ENCODE measurements at regions not wholly inside any gene's neighbourhood (a gene's known extent, or its start where the extent isn't known, plus 50 kb on each side); places are given as distances from the start of the nearest gene placed in this dataset.

DNA sequence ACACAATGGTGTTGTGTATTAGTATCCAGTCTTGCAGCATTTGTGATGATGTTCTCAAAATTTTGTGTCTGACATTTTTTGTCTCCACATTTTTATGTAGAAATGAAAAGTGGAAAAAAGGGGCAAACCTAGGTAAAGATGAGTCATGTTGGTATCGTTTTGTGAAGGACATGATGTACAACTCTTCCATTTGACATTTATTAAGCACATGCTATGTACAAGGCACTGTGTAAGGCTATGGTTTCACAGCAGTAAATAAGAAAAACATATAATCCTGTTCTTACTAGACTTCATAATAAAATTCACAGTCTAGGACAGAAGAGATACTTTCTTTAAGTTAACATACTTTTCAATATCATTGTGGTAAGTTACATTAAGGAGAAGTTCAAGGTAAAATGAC is 143.5 kb upstream of the CNTN4 start:
- H3K27ac ChIP-seq (ENCODE audit: insufficient read depth, low read depth, low read length, poor library complexity, severe bottlenecking) = no peak overlapping the region
- H3K36me3 ChIP-seq (ENCODE audit: control insufficient read depth, insufficient read depth, low read length) = no peaks in the 10 kb centered on the region
- WGBS, 2 experiments = 86% methylated on average over 1 of the region's 1 CpG; no CpG with 5 or more reads in 1 of the 2 experiments
- no peaks in the 10 kb centered on the region for H3K27me3 ChIP-seq (ENCODE audit: control insufficient read depth, insufficient read depth, low read length, poor library complexity, severe bottlenecking)
- H3K4me1 ChIP-seq (ENCODE audit: control insufficient read depth, insufficient read depth, low read length) = no peaks in the 10 kb centered on the region
- no peak overlapping the region for H3K4me3 ChIP-seq (ENCODE audit: insufficient read depth, low read depth, low read length)
- no peaks in the 10 kb centered on the region for H3K9me3 ChIP-seq (ENCODE audit: control insufficient read depth, low read length)

DNA sequence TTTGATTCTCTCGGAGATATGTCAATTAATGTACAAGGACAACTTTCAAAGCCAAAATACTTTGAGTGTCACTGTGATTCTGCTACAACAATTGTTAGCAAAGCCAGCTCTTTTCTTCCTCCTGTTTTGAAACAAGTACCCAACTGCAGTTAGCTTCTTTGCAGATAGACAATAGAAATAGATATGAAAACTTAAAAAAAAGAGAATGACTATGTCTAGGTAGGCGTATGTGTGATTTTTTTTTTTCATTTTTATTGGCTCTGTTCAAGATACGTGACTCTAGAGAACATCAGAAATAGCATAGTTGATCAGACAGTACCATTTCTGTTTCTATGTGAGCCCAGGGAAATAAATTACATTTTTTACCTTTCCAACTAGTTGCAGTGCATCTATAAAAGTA is 142.9 kb upstream of the CNTN4 start:
- no peaks in the 10 kb centered on the region for H3K9me3 ChIP-seq (ENCODE audit: control insufficient read depth, low read length)
- no peaks in the 10 kb centered on the region for H3K4me1 ChIP-seq (ENCODE audit: control insufficient read depth, insufficient read depth, low read length)
- no peaks in the 10 kb centered on the region for H3K36me3 ChIP-seq (ENCODE audit: control insufficient read depth, insufficient read depth, low read length)
- H3K4me3 ChIP-seq (ENCODE audit: insufficient read depth, low read depth, low read length) = no peak overlapping the region
- H3K27ac ChIP-seq (ENCODE audit: insufficient read depth, low read depth, low read length, poor library complexity, severe bottlenecking) = no peak overlapping the region
- WGBS, 2 experiments = 90 to 100% methylated on average over 3 of the region's 3 CpGs
- H3K27me3 ChIP-seq (ENCODE audit: control insufficient read depth, insufficient read depth, low read length, poor library complexity, severe bottlenecking) = no peaks in the 10 kb centered on the region

DNA sequence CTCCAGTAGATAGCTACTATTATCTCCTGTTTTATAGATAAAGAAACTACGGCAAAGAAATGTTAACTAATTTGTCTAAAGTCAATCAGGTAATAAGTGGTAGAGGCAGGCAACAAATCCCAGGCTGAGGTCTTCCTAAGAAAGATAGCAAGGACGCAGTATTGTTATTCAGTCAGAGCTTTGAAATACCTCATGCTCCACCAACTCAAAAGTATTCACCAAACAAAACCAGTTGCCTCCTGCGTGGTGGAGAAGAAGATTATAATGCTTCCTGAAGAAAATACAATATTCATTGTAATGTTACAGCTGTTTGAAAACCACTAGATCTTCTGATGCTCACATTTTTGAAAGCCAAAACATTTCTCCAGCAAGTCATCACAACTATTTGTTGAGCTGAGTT is 138.2 kb upstream of the CNTN4 start:
- 80% methylated on average over 1 to 3 of the region's 3 CpGs for WGBS, 2 experiments
- Histone ChIP-seq H3K27me3 (ENCODE audit: control insufficient read depth, insufficient read depth, low read length, poor library complexity, severe bottlenecking) (no peaks in the 10 kb centered on the region), H3K27ac (ENCODE audit: insufficient read depth, low read depth, low read length, poor library complexity, severe bottlenecking) (no peak overlapping the region), H3K4me3 (ENCODE audit: insufficient read depth, low read depth, low read length) (no peak overlapping the region), H3K4me1 (ENCODE audit: control insufficient read depth, insufficient read depth, low read length) (no peaks in the 10 kb centered on the region), H3K9me3 (ENCODE audit: control insufficient read depth, low read length) (no peaks in the 10 kb centered on the region), H3K36me3 (ENCODE audit: control insufficient read depth, insufficient read depth, low read length) (no peaks in the 10 kb centered on the region)

DNA sequence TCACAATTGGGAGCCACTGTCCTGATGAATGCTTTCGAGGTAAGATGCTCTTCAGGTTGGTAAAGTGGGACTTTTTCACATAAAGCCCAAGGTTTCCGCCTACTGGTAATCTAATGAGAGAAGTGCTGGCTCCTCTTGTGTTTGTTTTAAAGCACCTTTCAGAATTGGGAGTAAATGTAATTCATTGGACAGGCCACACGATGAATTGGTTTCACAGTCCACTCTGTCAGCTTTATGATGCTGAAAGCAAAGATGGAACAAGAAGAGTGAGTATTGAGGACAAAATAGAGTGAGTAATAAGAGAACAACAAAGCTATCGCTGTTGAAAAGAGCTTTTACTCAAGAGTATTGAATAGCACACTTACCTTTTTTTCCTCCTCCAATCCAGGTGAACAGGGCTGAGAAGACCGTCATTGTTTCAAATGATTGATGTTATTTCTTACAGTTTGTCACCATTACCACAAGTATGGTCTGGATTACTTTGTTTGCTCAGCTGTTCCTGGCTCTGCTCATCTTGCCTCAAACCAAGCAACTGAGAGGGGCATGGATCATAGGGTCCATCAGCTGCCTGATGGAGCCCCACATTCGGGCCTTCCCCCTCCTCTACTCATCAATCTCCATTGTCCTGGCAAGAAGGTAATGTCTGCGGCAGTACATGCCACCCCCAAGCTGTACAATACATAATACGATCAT is 136.1 kb upstream of the CNTN4 start:
- no peak overlapping the region for H3K27ac ChIP-seq (ENCODE audit: insufficient read depth, low read depth, low read length, poor library complexity, severe bottlenecking)
- no peaks in the 10 kb centered on the region for H3K36me3 ChIP-seq (ENCODE audit: control insufficient read depth, insufficient read depth, low read length)
- 87 to 92% methylated on average over 8 of the region's 8 CpGs for WGBS, 2 experiments
- no peak overlapping the region for H3K4me3 ChIP-seq (ENCODE audit: insufficient read depth, low read depth, low read length)
- H3K27me3 ChIP-seq (ENCODE audit: control insufficient read depth, insufficient read depth, low read length, poor library complexity, severe bottlenecking) = no peaks in the 10 kb centered on the region
- no peaks in the 10 kb centered on the region for H3K9me3 ChIP-seq (ENCODE audit: control insufficient read depth, low read length)
- no peaks in the 10 kb centered on the region for H3K4me1 ChIP-seq (ENCODE audit: control insufficient read depth, insufficient read depth, low read length)

DNA sequence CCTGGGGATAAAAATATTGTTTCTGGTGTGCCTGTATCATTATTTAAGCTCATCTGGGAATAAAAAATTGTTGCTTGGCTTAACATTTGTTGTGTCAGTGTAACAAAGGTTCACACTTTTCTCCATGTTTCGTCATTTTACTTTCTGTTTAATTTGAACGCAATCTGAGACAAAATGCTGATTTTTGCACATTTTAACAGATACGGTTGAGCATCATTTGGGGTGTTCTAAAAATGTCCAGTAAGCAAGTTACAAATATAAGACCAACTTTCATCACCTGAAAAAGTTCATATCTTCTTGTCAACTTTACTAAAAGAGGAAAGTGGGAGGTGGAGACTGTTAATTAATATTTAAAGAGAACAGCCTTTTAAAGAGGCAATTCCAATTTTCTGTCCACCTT is 134.8 kb upstream of the CNTN4 start:
- WGBS, 2 experiments = 91 to 93% methylated on average over 2 to 3 of the region's 3 CpGs
- Histone ChIP-seq H3K4me3 (ENCODE audit: insufficient read depth, low read depth, low read length) (no peak overlapping the region), H3K9me3 (ENCODE audit: control insufficient read depth, low read length) (no peaks in the 10 kb centered on the region), H3K27me3 (ENCODE audit: control insufficient read depth, insufficient read depth, low read length, poor library complexity, severe bottlenecking) (no peaks in the 10 kb centered on the region), H3K4me1 (ENCODE audit: control insufficient read depth, insufficient read depth, low read length) (no peaks in the 10 kb centered on the region), H3K36me3 (ENCODE audit: control insufficient read depth, insufficient read depth, low read length) (no peaks in the 10 kb centered on the region), H3K27ac (ENCODE audit: insufficient read depth, low read depth, low read length, poor library complexity, severe bottlenecking) (no peak overlapping the region)

DNA sequence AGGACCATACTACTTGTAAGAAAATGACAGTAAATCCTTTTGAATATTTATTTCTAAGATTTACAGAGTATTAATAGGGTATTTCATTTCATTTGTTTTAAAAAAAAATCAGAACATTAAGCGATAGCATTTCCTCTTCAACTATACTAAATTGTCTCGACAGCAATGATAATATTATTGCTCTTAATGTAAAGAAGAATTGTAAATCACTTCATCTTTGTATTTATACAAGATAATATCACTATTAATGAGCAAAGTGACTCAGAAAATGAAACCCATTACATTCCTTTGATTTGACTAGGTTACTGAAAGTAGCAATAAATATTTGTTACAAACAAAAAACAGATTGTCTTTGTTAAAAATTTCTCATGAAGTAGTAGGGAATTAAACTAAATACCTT is 131.1 kb upstream of the CNTN4 start:
- no peak overlapping the region for H3K27ac ChIP-seq (ENCODE audit: insufficient read depth, low read depth, low read length, poor library complexity, severe bottlenecking)
- no peaks in the 10 kb centered on the region for H3K27me3 ChIP-seq (ENCODE audit: control insufficient read depth, insufficient read depth, low read length, poor library complexity, severe bottlenecking)
- no CpG with 5 or more reads among the region's 2 CpGs for WGBS, 2 experiments
- H3K9me3 ChIP-seq (ENCODE audit: control insufficient read depth, low read length) = no peaks in the 10 kb centered on the region
- H3K36me3 ChIP-seq (ENCODE audit: control insufficient read depth, insufficient read depth, low read length) = no peaks in the 10 kb centered on the region
- no peaks in the 10 kb centered on the region for H3K4me1 ChIP-seq (ENCODE audit: control insufficient read depth, insufficient read depth, low read length)
- no peak overlapping the region for H3K4me3 ChIP-seq (ENCODE audit: insufficient read depth, low read depth, low read length)

DNA sequence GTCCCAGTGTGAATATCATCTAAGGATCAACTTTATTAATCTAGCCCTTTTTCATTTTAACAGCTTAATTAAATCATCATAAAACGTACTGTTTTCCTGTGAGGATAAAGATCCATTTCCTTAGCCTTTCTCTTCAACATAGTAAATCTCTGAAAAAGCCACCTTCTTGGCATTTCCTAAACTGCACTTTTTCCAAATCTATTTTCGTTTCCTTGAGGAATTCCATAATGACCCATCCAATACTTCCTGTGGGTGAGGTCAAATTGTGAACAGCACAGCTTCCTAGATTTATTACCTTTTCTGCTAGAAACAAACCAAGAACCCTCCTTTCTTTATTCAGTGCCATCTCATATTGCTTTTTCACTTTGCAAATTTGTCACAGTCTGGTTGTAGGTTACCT is 129.4 kb upstream of the CNTN4 start:
- no peak overlapping the region for H3K4me3 ChIP-seq (ENCODE audit: insufficient read depth, low read depth, low read length)
- H3K9me3 ChIP-seq (ENCODE audit: control insufficient read depth, low read length) = no peaks in the 10 kb centered on the region
- H3K27me3 ChIP-seq (ENCODE audit: control insufficient read depth, insufficient read depth, low read length, poor library complexity, severe bottlenecking) = no peaks in the 10 kb centered on the region
- no peak overlapping the region for H3K27ac ChIP-seq (ENCODE audit: insufficient read depth, low read depth, low read length, poor library complexity, severe bottlenecking)
- WGBS, 2 experiments = 64 to 80% methylated on average over 2 of the region's 2 CpGs
- H3K4me1 ChIP-seq (ENCODE audit: control insufficient read depth, insufficient read depth, low read length) = no peaks in the 10 kb centered on the region
- H3K36me3 ChIP-seq (ENCODE audit: control insufficient read depth, insufficient read depth, low read length) = no peaks in the 10 kb centered on the region

DNA sequence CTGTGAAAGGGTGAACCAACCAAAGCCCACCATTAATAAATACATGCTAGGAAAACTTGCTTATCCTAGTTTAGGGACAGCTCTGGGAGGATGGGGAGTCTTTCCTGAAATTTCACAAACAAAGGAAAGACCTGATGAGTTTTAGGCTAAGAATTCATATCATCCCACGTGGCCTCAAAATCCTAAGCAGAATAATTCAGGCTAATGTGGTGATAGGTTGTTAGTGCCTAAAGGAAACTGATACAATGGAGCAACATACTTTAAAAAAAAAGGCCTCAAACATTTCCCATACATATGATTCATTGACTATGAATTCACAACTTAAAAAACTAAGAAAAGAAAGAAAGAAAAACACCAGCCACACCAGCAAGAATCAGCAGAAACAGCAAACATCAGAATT is 126.9 kb upstream of the CNTN4 start:
- no peaks in the 10 kb centered on the region for H3K27me3 ChIP-seq (ENCODE audit: control insufficient read depth, insufficient read depth, low read length, poor library complexity, severe bottlenecking)
- WGBS, 2 experiments = 78% methylated on average over 1 of the region's 1 CpG; no CpG with 5 or more reads in 1 of the 2 experiments

DNA sequence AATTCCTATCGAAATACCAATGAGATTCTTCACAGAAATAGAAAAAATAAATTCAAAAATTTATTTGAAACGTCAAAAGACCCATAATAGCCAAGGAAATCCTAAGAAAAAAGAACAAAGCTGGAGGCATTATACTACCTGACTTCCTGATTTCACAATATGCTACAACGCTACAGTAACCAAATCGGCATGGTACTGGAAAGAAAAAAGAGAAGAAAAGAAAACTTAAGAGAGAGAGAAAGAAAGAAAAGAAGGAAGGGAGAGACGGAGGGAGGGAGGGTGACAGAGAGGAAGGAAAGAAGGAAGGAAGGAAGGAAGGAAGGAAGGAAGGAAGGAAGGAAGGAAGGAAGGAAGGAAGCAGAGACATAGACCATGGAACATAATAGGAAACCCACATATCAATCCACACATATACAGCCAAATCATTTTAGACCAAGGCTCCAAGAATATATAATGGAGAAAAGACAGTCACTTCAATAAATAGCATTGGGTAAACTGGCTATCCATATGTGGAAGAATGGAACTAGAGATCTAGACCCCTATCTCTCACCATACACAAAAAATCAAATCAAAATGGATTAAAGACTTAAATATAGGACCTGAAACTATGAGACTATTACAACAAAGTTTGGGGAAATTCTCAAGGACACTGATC is 118.6 kb upstream of the CNTN4 start:
- Histone ChIP-seq H3K9me3 (ENCODE audit: control insufficient read depth, low read length) (no peaks in the 10 kb centered on the region), H3K4me1 (ENCODE audit: control insufficient read depth, insufficient read depth, low read length) (no peaks in the 10 kb centered on the region), H3K36me3 (ENCODE audit: control insufficient read depth, insufficient read depth, low read length) (no peaks in the 10 kb centered on the region), H3K27ac (ENCODE audit: insufficient read depth, low read depth, low read length, poor library complexity, severe bottlenecking) (no peak overlapping the region), H3K4me3 (ENCODE audit: insufficient read depth, low read depth, low read length) (no peak overlapping the region), H3K27me3 (ENCODE audit: control insufficient read depth, insufficient read depth, low read length, poor library complexity, severe bottlenecking) (no peaks in the 10 kb centered on the region)
- 80% methylated on average over 5 of the region's 5 CpGs for WGBS, 2 experiments

More for the DNA sequence above, 126.9 kb upstream of the CNTN4 start:
- Histone ChIP-seq H3K4me3 (ENCODE audit: insufficient read depth, low read depth, low read length) (no peak overlapping the region), H3K4me1 (ENCODE audit: control insufficient read depth, insufficient read depth, low read length) (no peaks in the 10 kb centered on the region), H3K27ac (ENCODE audit: insufficient read depth, low read depth, low read length, poor library complexity, severe bottlenecking) (no peak overlapping the region), H3K36me3 (ENCODE audit: control insufficient read depth, insufficient read depth, low read length) (no peaks in the 10 kb centered on the region), H3K9me3 (ENCODE audit: control insufficient read depth, low read length) (no peaks in the 10 kb centered on the region)

DNA sequence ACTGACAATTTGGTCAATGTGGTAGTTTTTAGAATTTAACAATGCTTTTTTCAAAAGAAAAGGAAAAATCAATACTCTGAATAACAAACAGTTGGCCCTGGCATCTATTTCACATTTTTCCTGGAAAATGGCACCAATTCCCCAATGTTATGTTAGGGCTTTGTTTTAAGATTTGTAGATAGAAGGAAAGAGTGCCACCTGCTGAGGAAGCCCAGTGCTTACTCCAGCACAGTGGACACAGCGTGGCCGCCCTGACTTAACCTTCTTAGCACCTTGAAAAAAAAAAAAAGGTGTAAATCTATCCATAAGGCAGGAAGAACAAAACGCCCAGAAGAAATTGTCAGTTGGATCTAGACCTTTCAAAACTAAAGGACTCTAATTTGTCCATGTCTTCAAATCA is 110.7 kb upstream of the CNTN4 start:
- Histone ChIP-seq H3K27me3 (ENCODE audit: control insufficient read depth, insufficient read depth, low read length, poor library complexity, severe bottlenecking) (no peaks in the 10 kb centered on the region), H3K9me3 (ENCODE audit: control insufficient read depth, low read length) (no peaks in the 10 kb centered on the region), H3K4me3 (ENCODE audit: insufficient read depth, low read depth, low read length) (no peak overlapping the region), H3K36me3 (ENCODE audit: control insufficient read depth, insufficient read depth, low read length) (no peaks in the 10 kb centered on the region), H3K27ac (ENCODE audit: insufficient read depth, low read depth, low read length, poor library complexity, severe bottlenecking) (no peak overlapping the region), H3K4me1 (ENCODE audit: control insufficient read depth, insufficient read depth, low read length) (no peaks in the 10 kb centered on the region)
- WGBS, 2 experiments = 66 to 80% methylated on average over 1 to 3 of the region's 3 CpGs

Measured in ectodermal cell (in vitro differentiated cells).